ENCODE measurements at regions not wholly inside any gene's neighbourhood (a gene's known extent, or its start where the extent isn't known, plus 50 kb on each side); places are given as distances from the start of the nearest gene placed in this dataset.
"Not testable (repeated sequence)": the region's sequence is repeated elsewhere in the genome, so short reads cannot be mapped to it uniquely, and the experiment has no call there.

- DNase-seq, H3K4me3 Mint-ChIP-seq, H3K36me3 Mint-ChIP-seq, ATAC-seq, H3K27ac Mint-ChIP-seq, H3K4me1 Mint-ChIP-seq, POLR2A ChIA-PET: not testable (repeated sequence)
- Mint-ChIP-seq H3K9me3 (peaks cover 7 to 27% (median 21%) of the 10 kb centered on the region in 9 donors), H3K27me3 (peaks cover 0 to 36% (median 6%) of the 10 kb centered on the region in 5 donors)
Measured at GRCh38 chr18:104264-104663, 54.1 kb upstream of the USP14 start.

- H3K27ac Mint-ChIP-seq, H3K4me3 Mint-ChIP-seq, DNase-seq, POLR2A ChIA-PET: not testable (repeated sequence)
- ATAC-seq, result peak in 1 of 2 donors; percentile 16
- Mint-ChIP-seq H3K9me3 (peaks cover 13 to 38% (median 33%) of the 10 kb centered on the region in 9 donors), H3K36me3 (peaks cover 0 to 15% (median 3%) of the 10 kb centered on the region in 3 donors), H3K27me3 (peaks cover 0 to 29% (median 5%) of the 10 kb centered on the region in 5 donors), H3K4me1 (peaks cover 0 to 12% (median 3%) of the 10 kb centered on the region in 4 donors)
Measured at GRCh38 chr18:105161-106053, 53.0 kb upstream of the USP14 start.

DNA sequence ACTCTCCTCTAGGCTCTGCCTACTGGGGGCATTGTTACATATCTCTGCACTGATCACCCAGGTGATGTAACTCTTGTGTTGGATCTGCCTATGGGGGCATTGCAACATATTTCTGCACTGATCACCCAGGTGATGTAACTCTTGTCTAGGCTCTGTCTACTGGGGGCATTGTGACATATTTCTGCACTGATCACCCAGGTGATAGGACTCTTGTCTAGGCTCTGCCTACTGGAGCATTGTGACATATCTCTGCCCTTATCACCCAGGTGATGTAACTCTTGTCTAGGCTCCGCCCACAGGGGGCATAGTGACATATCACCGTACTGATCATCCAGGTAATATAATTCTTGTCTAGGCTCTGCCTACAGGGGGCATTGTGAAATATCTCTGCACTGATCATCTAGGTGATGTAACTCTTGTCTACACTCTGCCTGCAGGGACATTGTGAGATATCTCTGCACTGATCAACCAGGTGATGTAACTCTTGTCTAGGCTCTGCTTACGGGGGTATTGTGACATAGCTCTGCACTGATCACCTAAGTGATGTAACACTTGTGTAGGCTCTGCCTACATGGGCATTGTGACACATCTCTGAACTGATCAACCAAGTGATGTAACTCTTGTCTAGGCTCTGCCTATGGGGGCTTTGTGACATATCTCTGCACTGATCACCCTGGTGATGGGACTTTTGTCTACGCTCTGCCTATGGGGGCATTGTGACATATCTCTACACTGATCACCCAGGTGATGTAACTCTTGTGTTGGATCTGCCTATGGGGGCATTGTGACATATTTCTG lies 52.1 kb upstream of the USP14 start:
- H3K4me3 Mint-ChIP-seq, H3K27ac Mint-ChIP-seq: not testable (repeated sequence)

DNA sequence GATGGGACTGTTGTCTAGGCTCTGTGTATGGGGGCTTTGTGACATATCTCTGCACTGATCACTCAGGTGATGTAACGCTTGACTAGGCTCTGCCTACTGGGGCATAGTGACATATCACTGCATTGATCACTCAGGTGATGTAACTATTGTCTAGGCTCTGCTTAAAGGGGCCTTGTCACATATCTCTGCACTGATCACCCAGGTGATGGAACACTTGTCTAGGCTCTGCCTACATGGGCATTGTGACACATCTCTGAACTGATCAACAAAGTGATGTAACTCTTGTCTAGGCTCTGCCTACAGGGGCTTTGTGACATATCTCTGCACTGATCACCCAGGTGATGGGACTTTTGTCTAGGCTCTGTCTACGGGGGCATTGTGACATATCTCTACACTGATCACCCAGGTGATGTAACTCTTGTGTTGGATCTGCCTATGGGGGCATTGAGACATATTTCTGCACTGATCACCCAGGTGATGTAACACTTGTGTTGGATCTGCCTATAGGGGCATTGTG lies 51.4 kb upstream of the USP14 start:
- H3K9me3 Mint-ChIP-seq, result peaks cover 15 to 41% (median 34%) of the 10 kb centered on the region in 9 donors

More for the DNA sequence above, 52.1 kb upstream of the USP14 start:
- DNase-seq (peak in 1 of 10 donors; percentile 6), ATAC-seq (peak in 1 of 2 donors; percentile 41)
- Mint-ChIP-seq H3K4me1 (peaks cover 5 to 17% (median 6%) of the 10 kb centered on the region in 4 donors), H3K9me3 (peaks cover 15 to 41% (median 34%) of the 10 kb centered on the region in 9 donors), H3K27me3 (peaks cover 0 to 25% (median 5%) of the 10 kb centered on the region in 5 donors), H3K36me3 (peaks cover 0 to 15% (median 3%) of the 10 kb centered on the region in 3 donors)
- POLR2A ChIA-PET, result not testable (repeated sequence)

DNA sequence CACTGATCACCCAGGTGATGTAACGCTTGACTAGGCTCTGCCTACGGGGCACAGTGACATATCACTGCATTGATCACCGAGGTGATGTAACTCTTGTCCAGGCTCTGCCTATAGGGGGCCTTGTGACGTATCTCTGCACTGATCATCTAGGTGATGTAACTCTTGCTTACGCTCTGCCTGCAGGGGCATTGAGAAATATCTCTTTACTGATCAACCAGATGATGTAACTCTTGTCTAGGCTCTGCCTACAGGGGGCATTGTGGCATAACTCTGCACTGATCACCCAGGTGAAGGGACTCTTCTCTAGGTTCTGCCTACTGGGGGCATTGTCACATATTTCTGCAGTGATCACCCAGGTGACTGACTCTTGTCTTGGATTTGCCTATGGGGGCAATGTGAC lies 50.9 kb upstream of the USP14 start:
- H3K36me3 Mint-ChIP-seq, result peaks cover 0 to 15% (median 3%) of the 10 kb centered on the region in 3 donors
- H3K27ac Mint-ChIP-seq, H3K4me3 Mint-ChIP-seq, ATAC-seq, POLR2A ChIA-PET: not testable (repeated sequence)
- H3K4me1 Mint-ChIP-seq, result peaks cover 8 to 21% (median 9%) of the 10 kb centered on the region in 4 donors
- peaks cover 0 to 13% (median 3%) of the 10 kb centered on the region in 5 donors for H3K27me3 Mint-ChIP-seq
- peak in 1 of 10 donors; percentile 12 for DNase-seq
- H3K9me3 Mint-ChIP-seq, result peaks cover 15 to 41% (median 34%) of the 10 kb centered on the region in 9 donors

More for the DNA sequence above, 51.4 kb upstream of the USP14 start:
- H3K27ac Mint-ChIP-seq, H3K4me3 Mint-ChIP-seq, POLR2A ChIA-PET, ATAC-seq: not testable (repeated sequence)
- Mint-ChIP-seq H3K36me3 (peaks cover 0 to 15% (median 3%) of the 10 kb centered on the region in 3 donors), H3K4me1 (peaks cover 8 to 21% (median 9%) of the 10 kb centered on the region in 4 donors), H3K27me3 (peaks cover 0 to 18% (median 3%) of the 10 kb centered on the region in 5 donors)
- peak in 1 of 10 donors; percentile 11 for DNase-seq

GRCh38 chr18:107947-108664 lies 50.3 kb upstream of the USP14 start:
- H3K4me1 Mint-ChIP-seq, result peaks cover 8 to 21% (median 9%) of the 10 kb centered on the region in 4 donors
- H3K36me3 Mint-ChIP-seq, result peaks cover 0 to 15% (median 3%) of the 10 kb centered on the region in 3 donors
- H3K27me3 Mint-ChIP-seq, POLR2A ChIA-PET, H3K4me3 Mint-ChIP-seq, H3K27ac Mint-ChIP-seq: not testable (repeated sequence)
- DNase-seq (peak in 3 of 10 donors; percentile 9 to 48 (median 16)), ATAC-seq (peak in 1 of 2 donors; percentile 20)
- H3K9me3 Mint-ChIP-seq, result peaks cover 15 to 41% (median 34%) of the 10 kb centered on the region in 9 donors

Data from naive thymus-derived CD8-positive, alpha-beta T cell (primary cell).